ENCODE measurements at regions not wholly inside any gene's neighbourhood (a gene's known extent, or its start where the extent isn't known, plus 50 kb on each side); places are given as distances from the start of the nearest gene placed in this dataset.

DNA sequence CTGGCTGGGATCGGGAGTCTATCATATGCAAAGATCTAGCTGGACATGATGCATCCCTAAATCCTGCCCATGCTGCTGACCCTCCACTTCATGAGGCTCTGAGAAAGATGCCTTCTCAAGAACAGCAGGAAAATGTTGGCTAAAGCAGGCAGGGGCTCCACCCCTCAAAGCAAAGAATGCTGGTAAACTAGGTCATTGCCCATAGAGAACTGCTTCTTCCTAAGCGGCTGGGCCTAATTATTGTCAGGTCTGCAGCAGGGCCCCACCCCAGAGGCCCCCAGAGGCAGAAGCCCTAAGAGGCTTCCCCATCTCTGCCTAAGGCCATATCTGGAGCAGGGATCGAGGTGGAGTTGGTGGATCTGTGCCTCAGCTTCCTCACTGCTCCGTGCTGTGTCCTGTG is 447.4 kb upstream of the PROK2 start:
- no peak for DNase-seq (ENCODE audit: low read depth in 6 of 9, low spot score in 9 of 9)
- Histone ChIP-seq H3K27ac (ENCODE audit: low read depth in 1 of 2, low read length in 1 of 2) (no peak overlapping the region), H3K36me3 (ENCODE audit: control insufficient read depth in 2 of 2, insufficient read depth in 2 of 2, low read length in 1 of 2) (no peaks in the 10 kb centered on the region), H3K27me3 (ENCODE audit: control insufficient read depth in 2 of 2, insufficient read depth in 1 of 2, low read length in 1 of 2) (no peaks in the 10 kb centered on the region), H3K4me3 (ENCODE audit: low read length in 2 of 2) (no peak overlapping the region), H3K4me1 (ENCODE audit: control insufficient read depth in 2 of 2, insufficient read depth in 2 of 2, low read length in 2 of 2) (peaks cover 5 to 22% of the 10 kb centered on the region in 2 donors), H3K9me3 (ENCODE audit: control insufficient read depth in 2 of 2, insufficient read depth in 1 of 2, low read length in 1 of 2) (peaks cover 0 to 8% of the 10 kb centered on the region in 2 donors)
- WGBS: 97% methylated on average over 4 of the region's 4 CpGs

DNA sequence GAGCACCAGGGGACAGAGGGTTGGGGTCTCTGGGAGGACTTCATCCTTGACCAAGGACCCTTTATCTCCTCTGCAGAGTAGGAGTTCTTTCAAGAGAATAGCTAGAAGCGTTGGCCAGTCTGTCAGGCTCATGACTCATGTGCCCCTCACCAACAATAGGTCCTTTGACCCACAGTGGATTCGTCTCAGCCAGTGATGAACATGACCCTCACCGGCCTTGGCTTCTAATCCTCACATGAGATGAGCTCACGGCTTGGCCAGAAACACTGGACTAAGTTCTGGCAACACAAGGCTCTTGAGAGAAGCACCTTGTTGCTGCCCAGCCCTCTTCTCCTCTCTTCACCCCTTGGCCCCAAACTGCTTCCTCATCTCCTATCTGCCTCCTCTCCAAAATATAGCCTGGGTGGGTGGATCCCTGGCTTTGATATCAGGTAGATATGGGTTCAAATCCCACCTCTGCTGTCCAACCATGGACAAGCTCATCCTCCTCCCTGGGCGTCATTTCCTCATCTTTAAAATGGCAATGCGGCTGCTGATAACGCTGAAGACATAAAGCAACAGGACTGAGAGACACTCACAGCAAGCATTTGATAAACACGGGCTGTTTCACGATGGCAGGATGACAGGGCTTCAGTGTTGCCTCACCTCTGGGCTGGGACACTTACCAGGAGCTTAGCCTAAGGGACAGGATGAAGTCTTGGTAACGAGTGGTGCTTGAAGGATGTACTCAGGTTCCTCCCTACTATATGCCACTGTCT is 446.7 kb upstream of the PROK2 start:
- peaks cover 5 to 22% of the 10 kb centered on the region in 2 donors for H3K4me1 ChIP-seq (ENCODE audit: control insufficient read depth in 2 of 2, insufficient read depth in 2 of 2, low read length in 2 of 2)
- H3K9me3 ChIP-seq (ENCODE audit: control insufficient read depth in 2 of 2, insufficient read depth in 1 of 2, low read length in 1 of 2): peaks cover 0 to 8% of the 10 kb centered on the region in 2 donors
- WGBS: 97% methylated on average over 10 of the region's 10 CpGs
- no peaks in the 10 kb centered on the region for H3K36me3 ChIP-seq (ENCODE audit: control insufficient read depth in 2 of 2, insufficient read depth in 2 of 2, low read length in 1 of 2)
- H3K4me3 ChIP-seq (ENCODE audit: low read length in 2 of 2): no peak overlapping the region
- DNase-seq (ENCODE audit: low read depth in 6 of 9, low spot score in 9 of 9): no peak
- no peak overlapping the region for H3K27ac ChIP-seq (ENCODE audit: low read depth in 1 of 2, low read length in 1 of 2)
- no peaks in the 10 kb centered on the region for H3K27me3 ChIP-seq (ENCODE audit: control insufficient read depth in 2 of 2, insufficient read depth in 1 of 2, low read length in 1 of 2)

DNA sequence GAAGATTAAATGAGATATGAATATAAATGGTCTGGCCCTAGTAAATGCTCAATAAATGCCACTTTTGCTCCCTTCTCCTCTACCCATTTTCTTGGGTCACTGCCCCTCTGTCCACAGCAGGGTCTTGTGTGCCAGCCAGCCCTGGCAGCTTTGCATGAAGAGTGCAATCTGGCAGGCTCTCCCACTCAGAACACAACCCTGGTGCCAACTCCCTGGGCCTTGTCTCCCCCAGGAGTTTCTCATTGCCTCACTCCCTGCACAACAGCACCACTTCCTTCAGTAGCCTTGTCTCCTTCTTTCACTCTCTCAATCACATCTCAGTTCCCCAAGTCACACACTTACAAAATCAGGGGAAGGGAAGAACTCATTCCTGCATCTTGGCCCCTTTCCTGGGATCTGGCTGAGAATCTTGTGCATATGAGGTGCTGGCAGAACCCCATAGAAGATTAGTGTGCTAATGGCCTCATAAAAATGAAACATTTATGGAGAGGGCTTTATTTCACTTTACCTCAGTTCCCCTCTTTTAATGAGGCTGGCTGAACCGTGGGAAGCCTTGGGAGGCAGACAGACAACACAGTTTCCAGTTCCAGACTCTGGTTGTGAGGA is 445.9 kb upstream of the PROK2 start:
- Histone ChIP-seq H3K27ac (ENCODE audit: low read depth in 1 of 2, low read length in 1 of 2) (no peak overlapping the region), H3K27me3 (ENCODE audit: control insufficient read depth in 2 of 2, insufficient read depth in 1 of 2, low read length in 1 of 2) (no peaks in the 10 kb centered on the region), H3K4me1 (ENCODE audit: control insufficient read depth in 2 of 2, insufficient read depth in 2 of 2, low read length in 2 of 2) (peaks cover 5 to 22% of the 10 kb centered on the region in 2 donors), H3K4me3 (ENCODE audit: low read length in 2 of 2) (no peak overlapping the region), H3K36me3 (ENCODE audit: control insufficient read depth in 2 of 2, insufficient read depth in 2 of 2, low read length in 1 of 2) (no peaks in the 10 kb centered on the region), H3K9me3 (ENCODE audit: control insufficient read depth in 2 of 2, insufficient read depth in 1 of 2, low read length in 1 of 2) (peaks cover 0 to 14% of the 10 kb centered on the region in 2 donors)
- DNase-seq (ENCODE audit: low read depth in 6 of 9, low spot score in 9 of 9): no peak
- 98% methylated on average over 1 of the region's 1 CpG for WGBS

DNA sequence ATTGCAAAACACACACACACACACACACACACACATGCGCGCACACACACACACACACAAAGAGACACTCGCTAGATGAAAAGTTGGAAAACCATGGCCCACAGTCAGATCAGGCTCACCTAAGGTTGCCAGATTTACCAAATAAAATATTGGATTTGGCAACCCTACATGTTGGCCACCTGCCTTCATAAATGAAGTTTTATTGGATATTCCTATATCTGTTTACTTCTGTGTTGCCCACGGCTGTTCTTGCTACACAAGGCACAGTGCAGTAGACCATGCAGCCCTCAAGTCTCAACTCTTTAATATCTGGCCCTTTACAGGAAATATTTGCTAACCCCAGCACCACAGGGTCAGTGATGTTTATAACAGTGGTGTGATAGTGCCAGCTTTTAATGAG is 445.0 kb upstream of the PROK2 start:
- Histone ChIP-seq H3K27me3 (ENCODE audit: control insufficient read depth in 2 of 2, insufficient read depth in 1 of 2, low read length in 1 of 2) (no peaks in the 10 kb centered on the region), H3K4me1 (ENCODE audit: control insufficient read depth in 2 of 2, insufficient read depth in 2 of 2, low read length in 2 of 2) (peaks cover 5 to 22% of the 10 kb centered on the region in 2 donors), H3K36me3 (ENCODE audit: control insufficient read depth in 2 of 2, insufficient read depth in 2 of 2, low read length in 1 of 2) (no peaks in the 10 kb centered on the region), H3K9me3 (ENCODE audit: control insufficient read depth in 2 of 2, insufficient read depth in 1 of 2, low read length in 1 of 2) (peaks cover 2 to 14% of the 10 kb centered on the region in 2 donors), H3K4me3 (ENCODE audit: low read length in 2 of 2) (no peak overlapping the region), H3K27ac (ENCODE audit: low read depth in 1 of 2, low read length in 1 of 2) (no peak overlapping the region)
- 96% methylated on average over 4 of the region's 4 CpGs for WGBS
- no peak for DNase-seq (ENCODE audit: low read depth in 6 of 9, low spot score in 9 of 9)

DNA sequence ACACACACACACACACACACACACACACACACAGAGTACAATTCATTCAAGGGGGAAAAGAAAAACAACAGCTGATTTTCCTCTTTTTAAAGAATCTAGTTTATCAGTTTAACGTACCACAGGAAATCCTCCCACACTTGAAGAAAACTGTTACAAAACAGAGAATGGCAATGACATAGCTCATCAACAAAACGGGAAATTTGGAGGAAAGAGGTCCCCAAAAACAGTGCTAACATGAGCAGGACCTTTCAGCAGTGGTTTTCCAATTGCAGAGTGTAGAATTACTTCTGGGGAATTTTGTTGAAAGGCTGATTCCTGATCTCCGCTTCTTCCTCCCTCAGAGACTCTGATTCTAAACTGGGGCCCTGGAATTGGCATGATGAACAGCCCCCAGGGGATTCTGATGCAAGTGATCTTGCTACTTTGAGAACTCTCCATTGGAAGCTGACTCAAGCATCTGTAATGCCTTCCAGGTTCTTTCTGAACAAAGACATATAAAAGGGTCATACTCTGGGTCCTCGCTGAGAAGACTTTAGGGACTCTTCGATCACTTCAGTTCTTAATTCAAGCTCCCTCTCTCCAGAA is 442.6 kb upstream of the PROK2 start:
- Histone ChIP-seq H3K9me3 (ENCODE audit: control insufficient read depth in 2 of 2, insufficient read depth in 1 of 2, low read length in 1 of 2) (peaks cover 2 to 8% of the 10 kb centered on the region in 2 donors), H3K4me3 (ENCODE audit: low read length in 2 of 2) (no peak overlapping the region), H3K27ac (ENCODE audit: low read depth in 1 of 2, low read length in 1 of 2) (no peak overlapping the region), H3K27me3 (ENCODE audit: control insufficient read depth in 2 of 2, insufficient read depth in 1 of 2, low read length in 1 of 2) (no peaks in the 10 kb centered on the region), H3K36me3 (ENCODE audit: control insufficient read depth in 2 of 2, insufficient read depth in 2 of 2, low read length in 1 of 2) (no peaks in the 10 kb centered on the region), H3K4me1 (ENCODE audit: control insufficient read depth in 2 of 2, insufficient read depth in 2 of 2, low read length in 2 of 2) (peaks cover 5 to 18% of the 10 kb centered on the region in 2 donors)
- DNase-seq (ENCODE audit: low read depth in 6 of 9, low spot score in 9 of 9): no peak
- WGBS: 64% methylated on average over 5 of the region's 5 CpGs

DNA sequence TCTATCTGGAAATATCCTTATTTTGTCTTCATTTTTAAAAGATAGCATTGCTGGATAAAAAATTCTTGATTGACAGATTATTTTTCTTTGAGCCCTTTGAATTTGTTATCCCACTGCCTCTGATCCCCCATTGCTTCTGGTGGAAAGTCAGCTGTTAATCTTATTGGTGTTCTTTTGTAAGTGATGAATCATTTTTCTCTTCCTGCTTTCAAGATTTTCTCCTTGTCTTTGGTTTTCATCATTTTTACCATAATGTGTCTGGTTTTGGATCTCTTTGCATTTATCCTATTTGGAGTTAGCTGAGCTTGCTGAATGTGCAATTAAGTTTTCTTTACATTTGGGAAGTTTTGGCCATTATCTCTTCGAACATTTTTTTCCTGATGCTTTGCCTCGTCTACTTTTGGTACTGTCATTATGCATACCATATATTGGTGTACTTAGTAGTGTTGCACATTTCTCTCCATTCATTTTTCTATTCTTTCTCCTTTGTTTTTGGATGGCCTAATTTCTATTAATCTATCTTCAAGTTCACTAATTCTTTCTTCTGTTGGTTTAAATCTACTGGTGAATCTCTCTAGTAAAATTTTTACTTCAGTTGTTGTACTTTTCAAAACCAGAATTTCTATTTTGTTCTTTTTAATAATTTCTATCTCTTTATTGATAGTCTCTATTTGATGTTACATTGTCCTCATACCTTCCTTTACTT is 440.0 kb upstream of the PROK2 start:
- 99% methylated on average over 2 of the region's 2 CpGs for WGBS

DNA sequence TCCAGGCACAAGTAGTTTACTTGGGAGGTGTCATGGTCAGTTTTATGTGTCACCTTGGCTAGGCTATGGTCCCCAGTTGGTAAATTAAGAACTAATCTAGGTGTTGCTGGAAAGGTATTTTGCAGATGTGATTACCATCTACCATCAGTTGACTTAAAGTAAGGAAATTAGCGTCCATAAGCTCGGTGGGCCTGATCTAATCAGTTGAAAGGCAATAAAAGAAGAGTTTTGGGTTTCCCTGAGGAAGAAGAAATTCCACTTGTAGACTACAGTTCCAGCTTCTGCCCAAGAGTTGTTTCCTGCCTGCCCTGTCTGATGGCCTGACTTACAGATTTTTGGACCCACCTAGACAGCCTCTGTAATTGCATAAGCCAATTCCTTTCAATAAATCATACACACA is 438.7 kb upstream of the PROK2 start:
- Histone ChIP-seq H3K27ac (ENCODE audit: low read depth in 1 of 2, low read length in 1 of 2) (no peak overlapping the region), H3K4me1 (ENCODE audit: control insufficient read depth in 2 of 2, insufficient read depth in 2 of 2, low read length in 2 of 2) (peaks cover 5 to 10% of the 10 kb centered on the region in 2 donors), H3K9me3 (ENCODE audit: control insufficient read depth in 2 of 2, insufficient read depth in 1 of 2, low read length in 1 of 2) (peaks cover 2 to 6% of the 10 kb centered on the region in 2 donors), H3K4me3 (ENCODE audit: low read length in 2 of 2) (no peak overlapping the region), H3K36me3 (ENCODE audit: control insufficient read depth in 2 of 2, insufficient read depth in 2 of 2, low read length in 1 of 2) (no peaks in the 10 kb centered on the region), H3K27me3 (ENCODE audit: control insufficient read depth in 2 of 2, insufficient read depth in 1 of 2, low read length in 1 of 2) (no peaks in the 10 kb centered on the region)
- DNase-seq (ENCODE audit: low read depth in 6 of 9, low spot score in 9 of 9): no peak
- 69% methylated on average over 2 of the region's 2 CpGs for WGBS

More for the DNA sequence above, 440.0 kb upstream of the PROK2 start:
- Histone ChIP-seq H3K4me3 (ENCODE audit: low read length in 2 of 2) (no peak overlapping the region), H3K27me3 (ENCODE audit: control insufficient read depth in 2 of 2, insufficient read depth in 1 of 2, low read length in 1 of 2) (no peaks in the 10 kb centered on the region), H3K36me3 (ENCODE audit: control insufficient read depth in 2 of 2, insufficient read depth in 2 of 2, low read length in 1 of 2) (no peaks in the 10 kb centered on the region), H3K4me1 (ENCODE audit: control insufficient read depth in 2 of 2, insufficient read depth in 2 of 2, low read length in 2 of 2) (peaks cover 5 to 10% of the 10 kb centered on the region in 2 donors), H3K9me3 (ENCODE audit: control insufficient read depth in 2 of 2, insufficient read depth in 1 of 2, low read length in 1 of 2) (peaks cover 2 to 6% of the 10 kb centered on the region in 2 donors), H3K27ac (ENCODE audit: low read depth in 1 of 2, low read length in 1 of 2) (no peak overlapping the region)
- no peak for DNase-seq (ENCODE audit: low read depth in 6 of 9, low spot score in 9 of 9)

DNA sequence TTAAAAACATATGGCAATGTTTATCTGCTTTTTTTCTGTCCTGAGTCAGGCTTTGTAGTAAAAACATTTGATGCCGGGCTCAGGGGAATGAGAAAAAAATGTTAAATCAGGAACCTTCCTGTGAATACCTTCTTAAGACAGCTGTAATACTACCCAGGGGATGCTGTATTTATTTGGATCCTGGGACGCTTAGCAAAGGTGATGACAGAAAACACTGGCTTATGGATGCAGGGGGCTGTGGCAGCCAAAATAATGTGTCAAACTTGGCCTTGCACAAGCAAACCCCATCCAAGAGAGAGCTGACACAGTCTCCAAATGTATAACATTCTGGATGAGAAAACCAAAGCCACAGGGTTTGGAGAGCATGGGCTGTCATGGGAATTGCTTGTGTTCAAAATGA is 438.2 kb upstream of the PROK2 start:
- H3K27me3 ChIP-seq (ENCODE audit: control insufficient read depth in 2 of 2, insufficient read depth in 1 of 2, low read length in 1 of 2): no peaks in the 10 kb centered on the region
- peaks cover 5 to 7% of the 10 kb centered on the region in 2 donors for H3K4me1 ChIP-seq (ENCODE audit: control insufficient read depth in 2 of 2, insufficient read depth in 2 of 2, low read length in 2 of 2)
- H3K9me3 ChIP-seq (ENCODE audit: control insufficient read depth in 2 of 2, insufficient read depth in 1 of 2, low read length in 1 of 2): peaks cover 2 to 6% of the 10 kb centered on the region in 2 donors
- H3K27ac ChIP-seq (ENCODE audit: low read depth in 1 of 2, low read length in 1 of 2): no peak overlapping the region
- WGBS: 98% methylated on average over 2 of the region's 2 CpGs
- H3K4me3 ChIP-seq (ENCODE audit: low read length in 2 of 2): no peak overlapping the region
- no peak for DNase-seq (ENCODE audit: low read depth in 6 of 9, low spot score in 9 of 9)
- no peaks in the 10 kb centered on the region for H3K36me3 ChIP-seq (ENCODE audit: control insufficient read depth in 2 of 2, insufficient read depth in 2 of 2, low read length in 1 of 2)

DNA sequence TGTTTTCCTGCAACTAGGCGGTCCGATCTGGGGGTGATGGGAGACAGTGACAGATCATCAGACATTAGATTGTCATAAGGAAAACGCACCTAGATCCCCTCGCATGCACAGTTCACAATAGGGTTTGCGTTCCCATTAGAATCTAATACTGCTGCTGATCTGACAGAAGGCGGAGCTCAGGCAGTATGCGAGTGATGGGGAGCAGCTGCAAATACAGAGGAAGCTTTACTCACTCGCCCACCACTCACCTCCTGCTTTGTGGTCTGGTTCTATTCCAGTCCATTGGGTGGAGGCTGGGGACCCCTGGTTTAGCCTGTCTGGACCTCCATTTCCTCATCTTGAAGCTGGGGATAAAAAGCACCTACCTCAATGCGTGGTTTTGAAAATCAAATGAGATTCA is 437.5 kb upstream of the PROK2 start:
- Histone ChIP-seq H3K4me1 (ENCODE audit: control insufficient read depth in 2 of 2, insufficient read depth in 2 of 2, low read length in 2 of 2) (peaks cover under 1% of the 10 kb centered on the region in 2 donors), H3K27ac (ENCODE audit: low read depth in 1 of 2, low read length in 1 of 2) (no peak overlapping the region), H3K36me3 (ENCODE audit: control insufficient read depth in 2 of 2, insufficient read depth in 2 of 2, low read length in 1 of 2) (no peaks in the 10 kb centered on the region), H3K4me3 (ENCODE audit: low read length in 2 of 2) (no peak overlapping the region), H3K27me3 (ENCODE audit: control insufficient read depth in 2 of 2, insufficient read depth in 1 of 2, low read length in 1 of 2) (no peaks in the 10 kb centered on the region), H3K9me3 (ENCODE audit: control insufficient read depth in 2 of 2, insufficient read depth in 1 of 2, low read length in 1 of 2) (peaks cover 2 to 6% of the 10 kb centered on the region in 2 donors)
- DNase-seq (ENCODE audit: low read depth in 6 of 9, low spot score in 9 of 9): no peak
- 88% methylated on average over 9 of the region's 9 CpGs for WGBS

Measured in thymus (tissue), 11 donors.